ENCODE measurements at regions not wholly inside any gene's neighbourhood (a gene's known extent, or its start where the extent isn't known, plus 50 kb on each side); places are given as distances from the start of the nearest gene placed in this dataset.

DNA sequence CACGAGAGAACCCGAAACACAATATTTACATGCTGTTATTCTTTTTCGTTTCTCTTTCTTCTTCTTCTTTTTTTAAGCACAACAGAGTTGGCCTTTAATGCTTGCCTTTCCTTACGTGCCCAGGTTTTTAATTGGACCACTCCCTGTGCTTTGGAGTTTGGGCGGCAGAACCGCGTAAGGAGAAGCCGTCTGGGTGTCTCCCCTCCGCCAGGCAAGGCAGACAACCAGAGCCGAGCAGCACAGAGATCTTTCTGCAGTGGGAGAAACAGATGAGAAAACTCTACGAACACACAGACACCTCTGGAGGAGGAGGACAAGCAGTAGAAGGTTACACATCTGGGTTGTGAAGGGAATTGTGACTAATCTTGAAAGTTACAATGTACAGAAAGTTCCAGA lies 150.0 kb upstream of the UBL3 start:
- FAIRE-seq, result no peak

GRCh38 chr13:29999492-30000369 lies 149.3 kb upstream of the UBL3 start:
- no peak overlapping the region for H3K4me3 ChIP-seq (ENCODE audit: insufficient read depth, low read depth, low read length)
- H3K27ac ChIP-seq (ENCODE audit: low read depth, low read length), result no peak overlapping the region
- H2AFZ ChIP-seq (ENCODE audit: low read depth, low read length), result no peak overlapping the region
- no peaks in the 10 kb centered on the region for H3K27me3 ChIP-seq (ENCODE audit: insufficient read depth, low read length)
- DNase-seq (ENCODE audit: low read depth), result no peak
- no peaks in the 10 kb centered on the region for H3K79me2 ChIP-seq (ENCODE audit: insufficient read depth, low read length)
- peaks cover 2% of the 10 kb centered on the region for H3K9me3 Mint-ChIP-seq (ENCODE audit: unreplicated experiment)
- peak overlapping the region; percentile 38 for H3K4me2 ChIP-seq (ENCODE audit: low read length)
- H3K9ac ChIP-seq (ENCODE audit: low read length), result no peak overlapping the region
- peaks cover 2% of the 10 kb centered on the region for H3K4me1 ChIP-seq (ENCODE audit: insufficient read depth, low read length)
- FAIRE-seq, result no peak
- no peaks in the 10 kb centered on the region for H3K9me3 ChIP-seq (ENCODE audit: insufficient read depth, low read depth, low read length)
- no peaks in the 10 kb centered on the region for H3K27me3 Mint-ChIP-seq (ENCODE audit: low read depth, unreplicated experiment)
- no peaks in the 10 kb centered on the region for H3K36me3 ChIP-seq (ENCODE audit: insufficient read depth, low read length)
- no peaks in the 10 kb centered on the region for H4K20me1 ChIP-seq (ENCODE audit: insufficient read depth, low read length)
- H3K27ac Mint-ChIP-seq (ENCODE audit: unreplicated experiment), result no peak overlapping the region
- TF ChIP-seq CTCF (IDR thresholded peaks at IDR 0.05; ENCODE audit: insufficient read depth, low read depth, low read length), result no peak
- no peak for TF ChIP-seq EZH2 (IDR thresholded peaks at IDR 0.05; ENCODE audit: insufficient read depth, low read length)
- no peak overlapping the region for H3K4me3 Mint-ChIP-seq (ENCODE audit: unreplicated experiment)
- peaks cover 11% of the 10 kb centered on the region for H3K4me1 Mint-ChIP-seq (ENCODE audit: low read depth, unreplicated experiment)
- no peaks in the 10 kb centered on the region for H3K36me3 Mint-ChIP-seq (ENCODE audit: low read depth, unreplicated experiment)

More for the DNA sequence above, 150.0 kb upstream of the UBL3 start:
- Histone ChIP-seq H3K4me1 (ENCODE audit: insufficient read depth, low read length) (peaks cover 2% of the 10 kb centered on the region), H2AFZ (ENCODE audit: low read depth, low read length) (no peak overlapping the region), H3K4me2 (ENCODE audit: low read length) (peak overlapping the region; percentile 38), H4K20me1 (ENCODE audit: insufficient read depth, low read length) (no peaks in the 10 kb centered on the region), H3K79me2 (ENCODE audit: insufficient read depth, low read length) (no peaks in the 10 kb centered on the region), H3K9me3 (ENCODE audit: insufficient read depth, low read depth, low read length) (no peaks in the 10 kb centered on the region), H3K27ac (ENCODE audit: low read depth, low read length) (no peak overlapping the region), H3K4me3 (ENCODE audit: insufficient read depth, low read depth, low read length) (no peak overlapping the region), H3K9ac (ENCODE audit: low read length) (no peak overlapping the region), H3K27me3 (ENCODE audit: insufficient read depth, low read length) (no peaks in the 10 kb centered on the region), H3K36me3 (ENCODE audit: insufficient read depth, low read length) (no peaks in the 10 kb centered on the region)
- no peak for DNase-seq (ENCODE audit: low read depth)
- Mint-ChIP-seq H3K27ac (ENCODE audit: unreplicated experiment) (no peak overlapping the region), H3K4me3 (ENCODE audit: unreplicated experiment) (no peak overlapping the region), H3K36me3 (ENCODE audit: low read depth, unreplicated experiment) (no peaks in the 10 kb centered on the region), H3K4me1 (ENCODE audit: low read depth, unreplicated experiment) (peaks cover 10% of the 10 kb centered on the region), H3K9me3 (ENCODE audit: unreplicated experiment) (peaks cover 2% of the 10 kb centered on the region), H3K27me3 (ENCODE audit: low read depth, unreplicated experiment) (no peaks in the 10 kb centered on the region)
- TF ChIP-seq EZH2 (IDR thresholded peaks at IDR 0.05; ENCODE audit: insufficient read depth, low read length), result no peak
- no peak for TF ChIP-seq CTCF (IDR thresholded peaks at IDR 0.05; ENCODE audit: insufficient read depth, low read depth, low read length)

DNA sequence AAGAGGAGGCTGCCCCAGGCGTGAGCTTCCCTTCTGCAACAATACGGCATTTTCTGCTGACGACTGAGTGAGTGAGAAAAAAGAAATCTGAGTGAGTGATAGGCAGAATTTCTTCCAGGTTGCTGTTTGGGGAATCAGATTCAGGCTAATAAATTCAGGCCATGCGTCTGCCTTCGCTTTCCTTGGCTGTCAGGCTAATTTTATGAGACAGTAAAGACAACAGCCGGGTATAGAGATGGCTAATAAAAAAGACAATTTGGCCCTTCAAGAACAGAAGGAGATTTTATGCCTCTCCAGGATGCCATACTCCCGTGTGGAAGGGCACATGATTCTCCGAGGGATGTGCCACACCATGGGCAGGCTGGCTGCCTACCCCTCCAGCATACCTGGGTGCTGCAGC lies 145.9 kb upstream of the UBL3 start:
- H3K27ac ChIP-seq (ENCODE audit: low read depth, low read length), result no peak overlapping the region
- Mint-ChIP-seq H3K4me1 (ENCODE audit: low read depth, unreplicated experiment) (peaks cover 23% of the 10 kb centered on the region), H3K27me3 (ENCODE audit: low read depth, unreplicated experiment) (no peaks in the 10 kb centered on the region), H3K27ac (ENCODE audit: unreplicated experiment) (no peak overlapping the region), H3K4me3 (ENCODE audit: unreplicated experiment) (no peak overlapping the region), H3K36me3 (ENCODE audit: low read depth, unreplicated experiment) (no peaks in the 10 kb centered on the region), H3K9me3 (ENCODE audit: unreplicated experiment) (peaks cover 2% of the 10 kb centered on the region)
- no peaks in the 10 kb centered on the region for H3K36me3 ChIP-seq (ENCODE audit: insufficient read depth, low read length)
- H3K9me3 ChIP-seq (ENCODE audit: insufficient read depth, low read depth, low read length), result no peaks in the 10 kb centered on the region
- no peak overlapping the region for H3K9ac ChIP-seq (ENCODE audit: low read length)
- no peak overlapping the region for H3K4me3 ChIP-seq (ENCODE audit: insufficient read depth, low read depth, low read length)
- DNase-seq (ENCODE audit: low read depth) (no peak), FAIRE-seq (no peak)
- TF ChIP-seq CTCF (IDR thresholded peaks at IDR 0.05; ENCODE audit: insufficient read depth, low read depth, low read length) (no peak), EZH2 (IDR thresholded peaks at IDR 0.05; ENCODE audit: insufficient read depth, low read length) (no peak)
- H2AFZ ChIP-seq (ENCODE audit: low read depth, low read length), result no peak overlapping the region
- H3K27me3 ChIP-seq (ENCODE audit: insufficient read depth, low read length), result no peaks in the 10 kb centered on the region
- no peak overlapping the region for H3K4me2 ChIP-seq (ENCODE audit: low read length)
- H3K79me2 ChIP-seq (ENCODE audit: insufficient read depth, low read length), result no peaks in the 10 kb centered on the region
- peaks cover 25% of the 10 kb centered on the region for H3K4me1 ChIP-seq (ENCODE audit: insufficient read depth, low read length)
- no peaks in the 10 kb centered on the region for H4K20me1 ChIP-seq (ENCODE audit: insufficient read depth, low read length)

All from astrocyte (in vitro differentiated cells and primary cell).